Neural cell (in vitro differentiated cells): ENCODE measurements at regions not wholly inside any gene's neighbourhood (a gene's known extent, or its start where the extent isn't known, plus 50 kb on each side); places are given as distances from the start of the nearest gene placed in this dataset.

Experiments used
- EP300 ChIP-seq: fragments of 450-650 bp; conservative IDR thresholded peaks from 2 replicates; pipeline ENCODE4 v1.6.1; 2014; ENCODE audit warnings: antibody characterized with exemption, mild to moderate bottlenecking, moderate library complexity; ENCODE audit not compliant: poor library complexity, severe bottlenecking
- EZH2 ChIP-seq: fragments of 200-600, 300-800 bp; shearing (Covaris generic), sonication (generic); IDR thresholded peaks from 2 replicates; pipeline ENCODE4 v1.6.1; 2014; ENCODE audit warnings: antibody characterized with exemption, low read length, borderline replicate concordance, mild to moderate bottlenecking; ENCODE audit not compliant: insufficient read depth, poor library complexity, severe bottlenecking
- MXI1 ChIP-seq: fragments of 450-650 bp; conservative IDR thresholded peaks from 2 replicates; pipeline ENCODE4 v1.6.1; 2014; ENCODE audit warnings: antibody characterized with exemption, mild to moderate bottlenecking; ENCODE audit not compliant: poor library complexity, severe bottlenecking
- POLR2AphosphoS5 ChIP-seq: IDR thresholded peaks from 2 replicates; pipeline ENCODE4 v1.6.1; 2012
- RAD21 ChIP-seq: fragments of 450-650 bp; conservative IDR thresholded peaks from 2 replicates; pipeline ENCODE4 v1.6.1; 2014; ENCODE audit warnings: antibody characterized with exemption, mild to moderate bottlenecking, moderate library complexity
- SMC3 ChIP-seq: fragments of 450-650 bp; conservative IDR thresholded peaks from 2 replicates; pipeline ENCODE4 v1.6.1; 2014; ENCODE audit warnings: antibody characterized with exemption, mild to moderate bottlenecking, moderate library complexity; ENCODE audit not compliant: poor library complexity
- TAF1 ChIP-seq: IDR thresholded peaks from 2 replicates; pipeline ENCODE4 v1.6.1; 2012; ENCODE audit warnings: low read depth
- TF ChIP-seq, protein P1 (sequence below): fragments of 450-650 bp; IDR thresholded peaks from 2 replicates; pipeline ENCODE4 v1.5.1; 2014; ENCODE audit warnings: antibody characterized with exemption, mild to moderate bottlenecking, moderate library complexity; ENCODE audit not compliant: poor library complexity, severe bottlenecking
- TF ChIP-seq, protein P2 (sequence below): IDR thresholded peaks from 2 replicates; pipeline ENCODE4 v1.6.1; 2012; ENCODE audit warnings: borderline replicate concordance

DNA sequence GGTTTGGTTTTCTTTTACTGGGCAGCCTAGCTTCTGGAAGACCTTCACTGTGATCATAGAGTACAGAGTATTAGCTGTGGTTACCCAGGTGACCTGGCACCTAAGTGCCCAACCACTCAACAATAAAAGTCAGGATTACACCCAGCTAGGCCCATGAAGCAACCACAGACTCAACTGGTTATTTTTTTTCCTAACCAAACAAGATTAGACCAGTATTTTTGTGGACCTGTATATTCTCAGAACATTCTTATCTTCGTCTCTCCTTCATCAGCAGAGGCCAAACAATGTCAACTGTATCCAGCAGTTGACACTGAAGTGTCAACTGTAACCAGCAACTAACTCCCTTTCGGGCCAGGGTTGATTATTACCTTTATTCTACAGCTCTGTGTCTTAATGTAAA, 289.2 kb upstream of the SLC39A10 start:
- TF ChIP-seq, protein P1, sequence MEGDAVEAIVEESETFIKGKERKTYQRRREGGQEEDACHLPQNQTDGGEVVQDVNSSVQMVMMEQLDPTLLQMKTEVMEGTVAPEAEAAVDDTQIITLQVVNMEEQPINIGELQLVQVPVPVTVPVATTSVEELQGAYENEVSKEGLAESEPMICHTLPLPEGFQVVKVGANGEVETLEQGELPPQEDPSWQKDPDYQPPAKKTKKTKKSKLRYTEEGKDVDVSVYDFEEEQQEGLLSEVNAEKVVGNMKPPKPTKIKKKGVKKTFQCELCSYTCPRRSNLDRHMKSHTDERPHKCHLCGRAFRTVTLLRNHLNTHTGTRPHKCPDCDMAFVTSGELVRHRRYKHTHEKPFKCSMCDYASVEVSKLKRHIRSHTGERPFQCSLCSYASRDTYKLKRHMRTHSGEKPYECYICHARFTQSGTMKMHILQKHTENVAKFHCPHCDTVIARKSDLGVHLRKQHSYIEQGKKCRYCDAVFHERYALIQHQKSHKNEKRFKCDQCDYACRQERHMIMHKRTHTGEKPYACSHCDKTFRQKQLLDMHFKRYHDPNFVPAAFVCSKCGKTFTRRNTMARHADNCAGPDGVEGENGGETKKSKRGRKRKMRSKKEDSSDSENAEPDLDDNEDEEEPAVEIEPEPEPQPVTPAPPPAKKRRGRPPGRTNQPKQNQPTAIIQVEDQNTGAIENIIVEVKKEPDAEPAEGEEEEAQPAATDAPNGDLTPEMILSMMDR, result no peak
- no peak for TF ChIP-seq POLR2AphosphoS5
- no peak for TF ChIP-seq EP300
- no peak for TF ChIP-seq RAD21
- no peak for TF ChIP-seq EZH2
- TF ChIP-seq, protein P2, sequence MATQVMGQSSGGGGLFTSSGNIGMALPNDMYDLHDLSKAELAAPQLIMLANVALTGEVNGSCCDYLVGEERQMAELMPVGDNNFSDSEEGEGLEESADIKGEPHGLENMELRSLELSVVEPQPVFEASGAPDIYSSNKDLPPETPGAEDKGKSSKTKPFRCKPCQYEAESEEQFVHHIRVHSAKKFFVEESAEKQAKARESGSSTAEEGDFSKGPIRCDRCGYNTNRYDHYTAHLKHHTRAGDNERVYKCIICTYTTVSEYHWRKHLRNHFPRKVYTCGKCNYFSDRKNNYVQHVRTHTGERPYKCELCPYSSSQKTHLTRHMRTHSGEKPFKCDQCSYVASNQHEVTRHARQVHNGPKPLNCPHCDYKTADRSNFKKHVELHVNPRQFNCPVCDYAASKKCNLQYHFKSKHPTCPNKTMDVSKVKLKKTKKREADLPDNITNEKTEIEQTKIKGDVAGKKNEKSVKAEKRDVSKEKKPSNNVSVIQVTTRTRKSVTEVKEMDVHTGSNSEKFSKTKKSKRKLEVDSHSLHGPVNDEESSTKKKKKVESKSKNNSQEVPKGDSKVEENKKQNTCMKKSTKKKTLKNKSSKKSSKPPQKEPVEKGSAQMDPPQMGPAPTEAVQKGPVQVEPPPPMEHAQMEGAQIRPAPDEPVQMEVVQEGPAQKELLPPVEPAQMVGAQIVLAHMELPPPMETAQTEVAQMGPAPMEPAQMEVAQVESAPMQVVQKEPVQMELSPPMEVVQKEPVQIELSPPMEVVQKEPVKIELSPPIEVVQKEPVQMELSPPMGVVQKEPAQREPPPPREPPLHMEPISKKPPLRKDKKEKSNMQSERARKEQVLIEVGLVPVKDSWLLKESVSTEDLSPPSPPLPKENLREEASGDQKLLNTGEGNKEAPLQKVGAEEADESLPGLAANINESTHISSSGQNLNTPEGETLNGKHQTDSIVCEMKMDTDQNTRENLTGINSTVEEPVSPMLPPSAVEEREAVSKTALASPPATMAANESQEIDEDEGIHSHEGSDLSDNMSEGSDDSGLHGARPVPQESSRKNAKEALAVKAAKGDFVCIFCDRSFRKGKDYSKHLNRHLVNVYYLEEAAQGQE, result no peak
- TF ChIP-seq MXI1, result no peak
- TF ChIP-seq TAF1, result no peak
- no peak for TF ChIP-seq SMC3
